Fibroblast of mammary gland (primary cell): ENCODE measurements at regions not wholly inside any gene's neighbourhood (a gene's known extent, or its start where the extent isn't known, plus 50 kb on each side); places are given as distances from the start of the nearest gene placed in this dataset.
A peak's percentile ranks its signal among the peaks of the same experiment; 100 is the strongest.

Source experiments
- DNase-seq: peaks from one replicate; pipeline ENCODE4 v3.0.0-alpha.2; 2010; ENCODE audit warnings: low read depth
- H3K4me3 ChIP-seq: 2 replicates; pipeline ENCODE4 v1.5.1; 2011; ENCODE audit warnings: low read depth, mild to moderate bottlenecking, low read length, moderate library complexity; ENCODE audit not compliant: control insufficient read depth
- CTCF ChIP-seq: conservative IDR thresholded peaks from 2 replicates; pipeline ENCODE4 v1.5.1; 2011; ENCODE audit warnings: low read depth, low read length, inconsistent platforms; ENCODE audit not compliant: control insufficient read depth, insufficient read depth

GRCh38 chr3:188951734-188952133 is 220.0 kb upstream of the TPRG1 start:
- TF ChIP-seq CTCF, result no peak
- H3K4me3 ChIP-seq, result no peak overlapping the region
- no peak for DNase-seq

GRCh38 chr3:188954590-188955208 is 217.1 kb upstream of the TPRG1 start:
- peak; percentile 91 for DNase-seq
- no peak overlapping the region for H3K4me3 ChIP-seq
- peak; percentile 99 for TF ChIP-seq CTCF

GRCh38 chr3:188955919-188956318 is 215.9 kb upstream of the TPRG1 start:
- TF ChIP-seq CTCF, result no peak
- peak; percentile 39 for DNase-seq
- H3K4me3 ChIP-seq, result no peak overlapping the region

GRCh38 chr3:188956839-188957489 is 214.8 kb upstream of the TPRG1 start:
- peak; percentile 82 for TF ChIP-seq CTCF
- peak; percentile 80 for DNase-seq
- H3K4me3 ChIP-seq, result no peak overlapping the region

- no peak overlapping the region for H3K4me3 ChIP-seq
- no peak for TF ChIP-seq CTCF
- DNase-seq, result no peak
Measured at GRCh38 chr3:188959013-188959412, 212.8 kb upstream of the TPRG1 start.

GRCh38 chr3:188962253-188963247 is 209.2 kb upstream of the TPRG1 start:
- DNase-seq, result no peak

More at GRCh38 chr3:188962253-188963247, 209.2 kb upstream of the TPRG1 start:
- no peak overlapping the region for H3K4me3 ChIP-seq
- no peak for TF ChIP-seq CTCF
